H1 (cell line): ENCODE measurements at regions not wholly inside any gene's neighbourhood (a gene's known extent, or its start where the extent isn't known, plus 50 kb on each side); places are given as distances from the start of the nearest gene placed in this dataset.

ENCODE experiments used
- CTCF ChIA-PET: fragments of 300-600 bp; sonication (Branson Sonifier 250); formaldehyde crosslinking; loops from one replicate; lab custom pipeline; 2021; ENCODE audit not compliant: partially characterized antibody; lab: Charles Lee
- POLR2A ChIA-PET: fragments of 300-600 bp; sonication (Branson Sonifier 250); formaldehyde crosslinking; loops from one replicate; lab custom pipeline; 2021; ENCODE audit warnings: inconsistent platforms; ENCODE audit not compliant: partially characterized antibody; lab: Charles Lee
- DNase-seq, 2 experiments: peaks; one replicate each; pipeline versions ENCODE4 v3.0.0 to v3.0.0-alpha.2; 2010 to 2022; ENCODE audit warnings: low spot score in 2 of 2, low read depth in 1 of 2, mixed read lengths in 1 of 2
- FAIRE-seq: peaks from 2 replicates; lab custom pipeline; 2011; peaks lifted over from hg19 to GRCh38; lab: Jason Lieb, UNC
- H2AFZ ChIP-seq: 2 replicates; pipeline ENCODE4 v1.8.1; 2012; ENCODE audit warnings: low read length, inconsistent platforms
- H2AK5ac ChIP-seq: 2 replicates; pipeline ENCODE4 v1.6.1; 2013; ENCODE audit warnings: low read depth, low read length
- H2BK120ac ChIP-seq: replicated peaks from 2 replicates; pipeline ENCODE3; 2013; ENCODE audit warnings: low read depth, low read length, inconsistent platforms
- H2BK12ac ChIP-seq: 2 replicates; pipeline ENCODE4 v1.6.1; 2013; ENCODE audit warnings: low read depth, low read length
- H2BK15ac ChIP-seq: 2 replicates; pipeline ENCODE4 v1.6.1; 2013; ENCODE audit warnings: low read length
- H2BK20ac ChIP-seq: 2 replicates; pipeline ENCODE4 v1.6.1; 2013; ENCODE audit warnings: low read length
- H2BK5ac ChIP-seq: 2 replicates; pipeline ENCODE4 v1.6.1; 2013; ENCODE audit warnings: low read depth, low read length
- H3K14ac ChIP-seq: 2 replicates; pipeline ENCODE4 v1.6.1; 2013; ENCODE audit warnings: inconsistent platforms; ENCODE audit not compliant: insufficient read length
- H3K18ac ChIP-seq: 2 replicates; pipeline ENCODE4 v1.6.1; 2013; ENCODE audit warnings: low read length; ENCODE audit errors: extremely low read depth
- H3K23ac ChIP-seq: 2 replicates; pipeline ENCODE4 v1.6.1; 2013; ENCODE audit warnings: inconsistent platforms; ENCODE audit not compliant: insufficient read length
- H3K23me2 ChIP-seq: 2 replicates; pipeline ENCODE4 v1.6.1; 2013; ENCODE audit warnings: low read depth, low read length
- H3K27ac ChIP-seq: 2 replicates; pipeline ENCODE4 v1.6.1; 2011; ENCODE audit warnings: low read depth, low read length, inconsistent platforms
- H3K27me3 ChIP-seq, 4 experiments: replicated peaks in 1 of 4; 1 replicate in 1 of 4; 2 replicates in 3 of 4; pipeline versions ENCODE4 v1.6.1 to v1.8.1; 2011 to 2013; ENCODE audit warnings: low read length in 3 of 4, mild to moderate bottlenecking in 3 of 4, inconsistent platforms in 2 of 4, mixed read lengths in 2 of 4, moderate library complexity in 1 of 4; ENCODE audit not compliant: control insufficient read depth in 3 of 4, insufficient read depth in 3 of 4; ENCODE audit errors: extremely low read depth in 1 of 4
- H3K36me3 ChIP-seq, 4 experiments: 2 replicates each; pipeline versions ENCODE4 v1.6.1 to v1.8.1; 2011 to 2013; ENCODE audit warnings: mild to moderate bottlenecking in 4 of 4, low read length in 3 of 4, moderate library complexity in 2 of 4, control low read depth in 1 of 4, inconsistent platforms in 1 of 4; ENCODE audit not compliant: insufficient read depth in 4 of 4, control insufficient read depth in 2 of 4
- H3K4ac ChIP-seq: replicated peaks from 2 replicates; pipeline ENCODE3; 2013; ENCODE audit warnings: low read length, low read depth, mixed read lengths, inconsistent platforms; ENCODE audit not compliant: insufficient read length
- H3K4me1 ChIP-seq, 4 experiments: replicated peaks in 1 of 4; 1 replicate in 1 of 4; 2 replicates in 3 of 4; pipeline versions ENCODE4 v1.6.1 to v1.8.1; 2011 to 2013; ENCODE audit warnings: low read length in 3 of 4, inconsistent platforms in 2 of 4, mixed read lengths in 1 of 4; ENCODE audit not compliant: insufficient read depth in 4 of 4, control insufficient read depth in 3 of 4
- H3K4me2 ChIP-seq, 2 experiments: 2 replicates each; pipeline versions ENCODE4 v1.6.1 to v1.8.1; 2011 to 2013; ENCODE audit warnings: low read depth in 2 of 2, low read length in 2 of 2, control low read depth in 1 of 2, inconsistent platforms in 1 of 2, mild to moderate bottlenecking in 1 of 2; ENCODE audit not compliant: insufficient read depth in 1 of 2
- H3K4me3 ChIP-seq, 4 experiments: fragments of 200-600, 300-600 bp in 1 of 4; sonication (generic), shearing (Covaris generic), sonication (Bioruptor Twin) in 1 of 4; 2 replicates each; pipeline versions ENCODE4 v1.5.1 to v1.8.1; 2011 to 2016; ENCODE audit warnings: low read length in 4 of 4, low read depth in 3 of 4, control low read depth in 2 of 4, inconsistent platforms in 2 of 4, mild to moderate bottlenecking in 2 of 4, mixed read lengths in 1 of 4, moderate library complexity in 1 of 4; ENCODE audit not compliant: insufficient read depth in 2 of 4; ENCODE audit errors: extremely low read depth in 1 of 4
- H3K56ac ChIP-seq: replicated peaks from 2 replicates; pipeline ENCODE3; 2013; ENCODE audit warnings: low read depth, mild to moderate bottlenecking, mixed read lengths, low read length, inconsistent platforms; ENCODE audit not compliant: insufficient read length
- H3K79me1 ChIP-seq: 2 replicates; pipeline ENCODE4 v1.6.1; 2013; ENCODE audit warnings: low read depth, low read length, control low read depth
- H3K79me2 ChIP-seq, 2 experiments: 2 replicates each; pipeline versions ENCODE4 v1.6.1 to v1.8.1; 2012 to 2013; ENCODE audit warnings: low read length in 2 of 2, mild to moderate bottlenecking in 2 of 2, inconsistent platforms in 1 of 2; ENCODE audit not compliant: insufficient read depth in 2 of 2, control insufficient read depth in 1 of 2
- H3K9ac ChIP-seq, 4 experiments: replicated peaks in 1 of 4; 1 replicate in 1 of 4; 2 replicates in 3 of 4; pipeline versions ENCODE4 v1.6.1 to v1.8.1; 2011 to 2013; ENCODE audit warnings: low read depth in 3 of 4, low read length in 3 of 4, control low read depth in 2 of 4, mild to moderate bottlenecking in 2 of 4, moderate library complexity in 2 of 4, inconsistent platforms in 1 of 4; ENCODE audit errors: extremely low read depth in 1 of 4
- H3K9me3 ChIP-seq, 2 experiments: 2 replicates each; pipeline versions ENCODE4 v1.6.1 to v1.8.1; 2012 to 2013; ENCODE audit warnings: mild to moderate bottlenecking in 2 of 2, moderate library complexity in 2 of 2, control low read depth in 1 of 2, inconsistent platforms in 1 of 2, low read depth in 1 of 2, low read length in 1 of 2, mixed read lengths in 1 of 2; ENCODE audit not compliant: insufficient read depth in 2 of 2
- H4K20me1 ChIP-seq, 2 experiments: replicated peaks in 1 of 2; 2 replicates each; pipeline versions ENCODE3 to v1.8.1; 2011 to 2013; ENCODE audit warnings: inconsistent platforms in 2 of 2, low read length in 2 of 2, mild to moderate bottlenecking in 1 of 2; ENCODE audit not compliant: insufficient read depth in 2 of 2, control insufficient read depth in 1 of 2
- H4K5ac ChIP-seq: 2 replicates; pipeline ENCODE4 v1.6.1; 2013; ENCODE audit warnings: low read length, low read depth, mixed read lengths, inconsistent platforms; ENCODE audit not compliant: insufficient read length
- H4K8ac ChIP-seq: 2 replicates; pipeline ENCODE4 v1.8.0; 2013; ENCODE audit warnings: mild to moderate bottlenecking, moderate library complexity, low read length, inconsistent platforms; ENCODE audit not compliant: insufficient read depth; ENCODE audit errors: extremely low read depth
- H4K91ac ChIP-seq: replicated peaks from 2 replicates; pipeline ENCODE3; 2013; ENCODE audit warnings: low read length, mixed read lengths, inconsistent platforms; ENCODE audit not compliant: insufficient read length
- BRCA1 ChIP-seq: IDR thresholded peaks from 2 replicates; pipeline ENCODE4 v1.6.1; 2012; ENCODE audit warnings: low read depth, low read length, improper control_type of control experiment
- CHD1 ChIP-seq: IDR thresholded peaks from 2 replicates; pipeline ENCODE4 v1.6.1; 2012; ENCODE audit warnings: low read depth, low read length, improper control_type of control experiment
- GTF2F1 ChIP-seq: IDR thresholded peaks from 2 replicates; pipeline ENCODE4 v1.6.1; 2012; ENCODE audit warnings: low read depth, low read length, improper control_type of control experiment, borderline replicate concordance
- HDAC6 ChIP-seq: IDR thresholded peaks from one replicate; pipeline ENCODE4 v1.7.1; 2012; ENCODE audit warnings: low read depth, mild to moderate bottlenecking, inconsistent platforms, low read length, moderate library complexity
- KDM1A ChIP-seq: fragments of 200-600, 300-600 bp; sonication (generic); IDR thresholded peaks from 2 replicates; pipeline ENCODE4 v1.7.1; 2016; ENCODE audit warnings: mild to moderate bottlenecking, low read length, borderline replicate concordance
- RFX5 ChIP-seq: IDR thresholded peaks from 2 replicates; pipeline ENCODE4 v1.6.1; 2011; ENCODE audit warnings: low read depth, low read length, improper control_type of control experiment, borderline replicate concordance
- RNF2 ChIP-seq: fragments of 200-900, 300-1000 bp; sonication (generic); IDR thresholded peaks from 2 replicates; pipeline ENCODE4 v1.7.1; 2016; ENCODE audit warnings: borderline replicate concordance, low read depth, mild to moderate bottlenecking, antibody characterized with exemption, low read length; ENCODE audit not compliant: poor library complexity, severe bottlenecking; ENCODE audit errors: missing control alignments
- SP1 ChIP-seq: IDR thresholded peaks from 2 replicates; pipeline ENCODE4 v1.6.1; 2011; ENCODE audit warnings: low read depth, low read length
- SP4 ChIP-seq: IDR thresholded peaks from 2 replicates; pipeline ENCODE4 v1.6.1; 2012; ENCODE audit warnings: low read length, inconsistent platforms
- TBP ChIP-seq: IDR thresholded peaks from 2 replicates; pipeline ENCODE4 v1.6.1; 2011; ENCODE audit warnings: low read depth, low read length, improper control_type of control experiment
- TEAD4 ChIP-seq: IDR thresholded peaks from 2 replicates; pipeline ENCODE4 v1.6.1; 2012; ENCODE audit warnings: low read depth, low read length, inconsistent platforms, mixed read lengths
- ZNF274 ChIP-seq: IDR thresholded peaks from 2 replicates; pipeline ENCODE4 v1.7.0; 2012; ENCODE audit warnings: low read length, borderline replicate concordance; ENCODE audit errors: extremely low read depth
- WGBS, 2 experiments: shearing (Covaris generic) in 1 of 2; methylation state at CpG; one replicate each; pipeline versions ENCODE4 v1.1.6 to v1.1.7; 2013 to 2015; ENCODE audit warnings: low lambda C conversion rate in 2 of 2, mixed read lengths in 2 of 2, inconsistent platforms in 1 of 2, low coverage in 1 of 2, missing lambda C conversion rate in 1 of 2; ENCODE audit not compliant: insufficient replicate concordance in 2 of 2, insufficient coverage in 1 of 2, insufficient read length in 1 of 2; ENCODE audit errors: extremely low coverage in 1 of 2, missing lambda C conversion rate in 1 of 2; 5-methylcytosine and 5-hydroxymethylcytosine counted together

DNA sequence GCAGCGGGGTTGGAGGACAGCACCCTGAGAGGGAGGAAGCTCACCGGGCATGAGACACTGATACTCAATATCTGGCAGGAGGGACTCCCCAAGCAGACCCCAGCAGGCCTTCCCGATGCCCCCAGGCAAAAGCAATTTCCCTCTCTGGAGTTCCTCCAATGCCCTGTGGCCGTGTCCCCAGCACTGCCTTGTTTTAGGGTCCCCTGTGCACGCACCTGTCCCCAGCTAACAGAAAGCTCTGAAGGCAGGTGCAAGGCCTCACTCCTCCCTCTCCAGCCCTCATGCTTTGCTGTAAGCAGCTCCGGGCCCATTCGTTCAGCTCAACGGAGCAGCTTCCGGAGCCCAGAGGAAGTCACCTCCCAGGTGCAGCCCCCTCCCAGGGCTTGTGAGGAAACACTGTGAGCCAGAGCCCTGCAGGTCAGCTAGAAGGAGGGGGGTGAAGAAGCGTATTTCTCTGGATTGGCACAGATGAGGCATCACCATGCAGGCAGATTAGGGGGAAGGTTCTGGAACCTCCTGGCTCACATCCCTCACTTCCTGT, 50.3 kb upstream of the ID2 start:
- Histone ChIP-seq H2BK20ac (no peak overlapping the region), H3K9me3 (no peaks in the 10 kb centered on the region), H2AK5ac (no peak overlapping the region), H2AFZ (no peak overlapping the region), H3K4ac (no peak overlapping the region), H4K20me1 (peaks cover 0 to 3% of the 10 kb centered on the region in 2 experiments), H2BK12ac (no peak overlapping the region), H3K18ac (no peak overlapping the region; the same call in 1 of the 2 replicates), H3K23me2 (peaks cover 3% of the 10 kb centered on the region; the same call in 1 of the 2 replicates), H4K8ac (no peak overlapping the region), H3K23ac (no peak overlapping the region), H3K79me2 (no peaks in the 10 kb centered on the region), H3K9ac (no peak overlapping the region), H2BK15ac (no peak overlapping the region), H3K56ac (no peak overlapping the region), H2BK5ac (no peak overlapping the region), H3K14ac (no peak overlapping the region), H2BK120ac (no peak overlapping the region), H4K5ac (no peak overlapping the region), H4K91ac (no peak overlapping the region), H3K27ac (no peak overlapping the region), H3K27me3 (peaks cover 0 to 2% (median 0%) of the 10 kb centered on the region in 4 experiments; a peak in 1 of 7 replicates), H3K79me1 (no peaks in the 10 kb centered on the region), H3K4me1 (peaks cover 0 to 10% (median 7%) of the 10 kb centered on the region in 4 experiments; a peak in 6 of 7 replicates), H3K4me3 (no peak overlapping the region), H3K4me2 (no peak overlapping the region), H3K36me3 (no peaks in the 10 kb centered on the region)
- DNase-seq (no peak), FAIRE-seq (no peak)
- POLR2A ChIA-PET: no interaction called here
- 90% methylated on average over 9 of the region's 10 CpGs; no CpG with 5 or more reads in 1 of the 2 experiments for WGBS, 2 experiments
- CTCF ChIA-PET: interaction anchor here (0.8 to 1.7 kb wide), 3 partner anchors 8 to 47 kb away, joined by 3 to 5 read pairs (median 3); no protein-coding TSS in a partner anchor
- TF ChIP-seq TEAD4 (no peak), CHD1 (no peak), RNF2 (no peak), SP1 (no peak), KDM1A (no peak), GTF2F1 (no peak), HDAC6 (no peak), SP4 (no peak), RFX5 (no peak), TBP (no peak), ZNF274 (no peak), BRCA1 (no peak)
